Fibroblast of the conjunctiva (primary cell): ENCODE measurements at regions not wholly inside any gene's neighbourhood (a gene's known extent, or its start where the extent isn't known, plus 50 kb on each side); places are given as distances from the start of the nearest gene placed in this dataset.

Source experiments
- DNase-seq: peaks from one replicate; pipeline ENCODE4 v3.0.0-alpha.2; 2010; ENCODE audit warnings: low read depth

DNA sequence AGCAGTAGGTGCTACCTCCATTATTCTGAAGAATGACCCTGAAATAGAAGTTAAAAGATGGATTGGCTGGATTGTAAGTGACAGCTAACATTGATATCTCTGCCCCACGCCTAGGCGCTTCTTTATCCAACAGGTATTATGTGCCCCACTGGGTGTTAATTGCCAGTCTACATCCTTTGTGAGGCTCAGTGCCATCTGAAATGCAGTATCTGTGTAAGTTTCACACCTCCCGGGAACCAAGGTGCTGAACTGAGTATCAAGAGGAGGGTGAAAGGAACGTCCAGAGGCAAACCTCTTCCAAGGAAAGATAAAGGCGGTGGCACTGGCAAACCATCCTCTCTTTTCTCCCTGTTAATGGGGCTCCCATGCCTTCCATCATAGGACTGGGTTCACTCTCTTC, 181.1 kb upstream of the UBL3 start:
- DNase-seq: no peak

DNA sequence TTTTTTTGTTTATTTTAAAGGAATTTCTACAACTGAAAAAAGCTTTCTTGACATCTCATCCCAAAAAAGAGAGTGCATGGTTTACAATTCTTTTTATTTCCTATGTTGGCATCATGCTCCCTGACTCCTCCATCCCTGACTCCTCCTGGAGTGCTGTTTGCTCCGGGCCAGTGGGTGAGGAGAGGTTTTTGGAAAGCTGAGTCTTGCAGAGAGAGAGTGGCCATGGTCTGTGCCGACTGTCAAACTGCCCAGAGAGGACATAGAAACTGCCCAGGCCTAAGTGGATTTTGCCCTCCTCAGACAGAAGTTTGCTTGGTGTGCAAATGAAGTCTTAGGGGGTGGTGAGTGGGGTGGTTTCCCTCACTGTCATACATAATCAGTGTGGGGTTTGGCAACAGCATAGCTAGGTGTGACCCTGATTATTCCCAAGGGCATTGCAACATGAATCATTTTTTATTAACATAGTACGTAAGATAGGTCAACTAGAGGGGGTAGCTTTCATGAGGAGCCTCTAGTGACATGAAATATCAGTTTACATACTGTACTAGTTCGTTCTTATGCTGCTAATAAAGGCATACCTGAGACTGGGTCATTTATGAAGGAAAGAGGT, 179.8 kb upstream of the UBL3 start:
- no peak for DNase-seq

DNA sequence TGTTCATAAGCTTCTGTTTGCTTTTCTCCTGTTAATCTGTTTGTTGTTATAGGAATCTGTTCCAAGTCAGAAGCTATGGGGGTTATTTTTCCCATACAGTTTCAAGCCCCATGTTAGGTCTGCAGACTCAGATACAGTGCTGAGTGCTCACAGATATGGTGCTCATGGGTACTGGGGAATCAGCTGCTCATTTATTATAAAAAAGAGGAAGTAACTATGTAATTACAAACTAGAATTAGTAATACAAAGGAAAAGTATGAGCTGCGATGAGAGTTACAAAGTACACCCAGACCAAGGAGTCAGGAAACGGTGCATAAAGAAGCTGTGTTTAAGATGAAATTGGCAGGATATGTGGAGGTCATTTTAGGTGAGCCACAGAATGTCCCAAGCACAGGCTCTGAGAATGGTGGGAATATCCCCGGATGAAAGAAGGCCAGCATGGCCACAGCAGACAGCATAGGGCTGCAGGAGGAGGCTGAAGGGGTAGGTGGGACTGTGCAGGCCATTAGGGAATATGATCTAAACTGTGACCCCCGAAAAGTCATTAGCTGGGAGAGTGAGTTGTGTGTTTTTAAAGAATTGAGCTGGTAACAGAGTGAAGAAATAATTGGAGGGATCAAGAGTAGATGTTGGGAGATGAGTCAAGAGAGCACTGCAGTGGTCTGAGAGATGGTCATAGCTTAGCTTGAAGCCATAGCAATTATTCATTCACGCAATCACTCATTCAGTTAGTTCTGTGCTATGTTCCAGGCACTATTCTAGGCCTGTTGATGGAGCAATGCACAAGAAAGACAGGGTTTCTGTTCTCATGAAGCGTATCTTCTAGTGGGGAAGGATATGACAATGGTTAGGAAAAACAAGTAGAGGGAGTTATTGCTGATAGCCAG, 177.4 kb upstream of the UBL3 start:
- no peak for DNase-seq

DNA sequence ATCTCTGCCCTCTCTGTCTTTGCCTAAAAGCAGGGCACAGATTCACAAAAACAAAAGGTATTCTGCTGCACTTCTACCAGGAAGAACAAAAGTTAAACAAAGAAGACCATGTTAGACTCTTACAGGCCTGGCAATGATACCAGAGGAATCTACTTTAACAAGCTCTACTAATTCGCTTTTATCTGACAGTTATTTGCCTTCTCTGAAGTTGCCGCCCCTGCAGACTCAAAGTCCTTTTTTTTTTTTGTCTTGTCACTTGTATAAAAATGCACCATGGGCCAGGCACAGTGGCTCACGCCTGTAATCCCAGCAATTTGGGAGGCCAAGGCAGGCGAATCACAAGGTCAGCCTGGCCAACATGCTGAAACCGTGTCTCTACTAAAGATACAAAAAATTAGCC, 176.5 kb upstream of the UBL3 start:
- no peak for DNase-seq

DNA sequence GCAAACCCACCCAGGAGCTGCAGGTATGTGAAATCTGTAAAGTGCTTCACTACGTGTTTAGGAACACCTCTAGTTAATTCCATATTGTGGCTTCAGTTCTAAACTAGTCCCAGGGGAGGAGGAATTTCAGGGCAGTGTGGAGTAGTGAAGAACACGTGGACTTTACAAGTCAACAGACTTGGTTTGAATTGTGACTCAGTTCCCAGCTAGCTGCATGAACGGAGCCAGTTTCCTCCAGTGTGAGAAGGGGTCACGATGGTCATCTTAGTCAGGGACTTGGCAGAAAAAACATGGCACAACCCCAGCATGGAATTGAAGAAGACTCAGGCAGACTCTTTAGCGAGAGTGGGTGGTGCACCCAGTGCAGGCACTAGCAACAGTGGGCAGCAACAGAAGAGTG, 175.7 kb upstream of the UBL3 start:
- peak; percentile 61 for DNase-seq

GRCh38 chr13:30025351-30025750, 174.9 kb upstream of the UBL3 start:
- no peak for DNase-seq

DNA sequence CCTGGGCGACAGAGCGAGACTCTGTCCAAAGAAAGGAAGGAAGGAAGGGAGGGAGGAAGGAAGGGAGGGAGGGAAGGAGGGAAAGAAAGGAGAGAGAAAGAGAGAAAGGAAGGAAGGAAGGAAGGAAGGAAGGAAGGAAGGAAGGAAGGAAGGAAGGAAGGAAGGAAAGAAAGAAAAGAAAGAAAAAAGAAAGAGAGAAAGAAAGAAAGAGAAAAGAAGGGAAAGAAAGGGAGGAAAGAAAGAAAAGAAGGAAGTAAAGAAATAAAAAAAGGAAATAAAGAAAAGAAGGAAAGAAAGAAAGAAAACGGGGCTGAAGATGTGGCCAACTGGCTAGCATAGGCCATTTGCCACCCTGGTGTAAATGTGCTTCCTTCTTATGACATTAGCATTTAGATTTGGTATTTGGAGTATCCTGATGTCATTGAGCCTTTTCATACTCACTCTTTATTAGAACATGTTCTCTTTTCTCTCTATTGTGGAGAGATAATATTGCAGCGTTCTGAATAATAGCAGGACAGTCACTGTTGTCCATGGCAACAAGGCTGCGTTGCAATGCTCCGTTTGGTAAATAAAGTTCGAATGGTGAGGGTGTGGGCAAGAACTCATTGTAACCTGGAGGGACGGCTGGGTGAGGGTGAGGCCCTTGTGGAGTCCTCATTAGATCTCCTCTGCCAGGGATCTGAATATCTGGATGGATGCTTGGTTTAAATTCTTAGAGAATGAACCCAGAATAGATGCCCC, 173.9 kb upstream of the UBL3 start:
- DNase-seq: no peak

DNA sequence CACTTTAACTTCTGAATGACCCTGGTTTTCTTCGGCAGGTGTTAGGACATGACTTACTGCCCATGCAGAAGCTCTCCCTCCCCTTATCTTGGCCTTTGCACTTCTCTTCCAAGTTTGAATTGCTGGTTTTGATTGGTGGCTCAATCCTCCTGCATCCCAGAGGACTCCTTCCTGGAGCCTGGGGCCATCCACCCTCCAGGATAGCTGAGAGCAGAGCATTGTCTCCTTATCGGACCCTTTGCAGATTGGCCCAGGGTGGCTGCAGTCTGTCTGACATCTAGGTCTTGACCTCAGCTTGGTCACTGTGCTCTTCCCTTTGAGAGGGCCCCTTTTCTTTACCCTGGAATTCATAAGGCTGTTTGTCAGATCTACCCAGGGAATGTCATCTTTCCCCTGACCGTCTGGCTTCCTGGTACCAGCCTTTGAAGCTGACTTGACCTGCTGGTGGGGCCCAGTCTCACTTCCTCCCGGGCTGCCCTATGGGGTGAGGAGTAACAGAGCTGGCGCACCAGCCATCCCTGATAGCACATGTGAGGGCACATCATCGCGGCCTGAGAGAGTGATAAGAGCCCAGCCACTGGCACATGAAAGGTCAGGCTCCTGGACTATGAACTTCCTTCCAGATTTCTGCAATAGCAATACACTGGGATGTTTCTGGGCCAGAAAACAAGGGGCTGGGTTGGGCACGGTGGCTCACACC, 172.9 kb upstream of the UBL3 start:
- no peak for DNase-seq

DNA sequence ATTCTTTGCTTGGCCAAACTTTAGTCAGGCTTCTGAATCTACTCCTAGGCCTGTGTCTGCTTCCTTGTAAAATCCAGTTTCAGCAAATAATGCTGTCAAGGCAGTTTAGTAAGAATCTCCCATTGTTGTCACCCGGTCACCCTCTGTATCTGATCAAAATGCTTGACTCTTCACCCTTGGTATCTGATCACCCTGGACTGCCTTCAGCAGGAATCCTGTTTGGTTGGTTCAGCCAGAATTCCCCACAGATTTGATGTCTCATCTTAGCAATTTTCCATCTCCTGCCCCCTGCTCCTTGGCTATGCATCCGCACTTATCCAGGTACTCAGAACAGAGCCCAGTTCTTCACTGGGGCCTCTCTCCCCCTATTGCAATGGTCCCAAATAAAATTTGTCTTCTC, 172.4 kb upstream of the UBL3 start:
- DNase-seq: no peak

- no peak for DNase-seq
Observed at GRCh38 chr13:30022256-30022655, 171.8 kb upstream of the UBL3 start.

DNA sequence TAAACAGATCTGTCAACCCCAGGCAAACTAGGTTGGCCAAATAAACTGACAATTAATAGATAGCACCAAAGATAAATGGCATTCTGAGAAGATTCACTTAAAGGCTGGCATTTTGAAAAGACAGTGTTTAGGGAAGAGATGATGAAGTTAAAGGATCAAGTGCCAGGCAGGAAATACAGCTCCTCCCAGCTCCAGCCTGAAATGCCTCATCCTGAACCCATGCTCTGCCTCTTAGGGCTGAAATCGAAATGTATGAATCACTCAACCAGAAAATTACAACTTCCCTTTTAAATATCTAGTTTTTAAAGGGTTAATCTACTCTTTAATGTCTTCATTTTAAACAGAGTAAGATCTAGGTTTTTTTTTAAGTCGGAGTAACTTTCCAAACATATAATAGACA, 171.2 kb upstream of the UBL3 start:
- no peak for DNase-seq

DNA sequence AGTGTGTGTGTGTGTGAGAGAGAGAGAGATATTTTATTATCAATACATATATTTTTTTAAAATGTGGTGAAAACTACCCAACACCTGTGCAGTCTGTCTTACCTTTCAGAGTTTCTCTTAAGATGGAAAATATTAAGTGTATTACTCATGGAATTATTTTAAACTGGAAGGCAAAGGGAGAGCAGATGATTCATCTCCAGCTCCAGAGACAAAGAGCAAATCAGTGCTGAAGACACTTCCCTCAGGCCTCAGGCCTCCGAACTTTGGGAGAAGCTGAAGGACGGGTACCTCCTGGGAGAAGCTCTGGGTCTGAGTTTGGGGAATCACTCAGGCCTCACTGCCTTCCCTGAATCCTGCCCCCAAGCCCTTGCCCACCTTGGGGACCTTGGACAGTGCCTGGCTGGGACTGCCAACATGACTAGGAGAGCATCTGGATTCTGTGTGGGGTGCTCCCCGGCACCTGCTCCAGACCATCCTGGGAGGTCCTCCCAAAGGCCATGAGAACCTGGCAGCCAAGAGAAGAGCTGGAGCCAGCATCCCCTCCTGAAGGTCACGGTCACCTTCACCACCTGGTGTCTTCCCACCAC, 170.4 kb upstream of the UBL3 start:
- DNase-seq: no peak

GRCh38 chr13:30019648-30020626, 169.5 kb upstream of the UBL3 start:
- no peak for DNase-seq

DNA sequence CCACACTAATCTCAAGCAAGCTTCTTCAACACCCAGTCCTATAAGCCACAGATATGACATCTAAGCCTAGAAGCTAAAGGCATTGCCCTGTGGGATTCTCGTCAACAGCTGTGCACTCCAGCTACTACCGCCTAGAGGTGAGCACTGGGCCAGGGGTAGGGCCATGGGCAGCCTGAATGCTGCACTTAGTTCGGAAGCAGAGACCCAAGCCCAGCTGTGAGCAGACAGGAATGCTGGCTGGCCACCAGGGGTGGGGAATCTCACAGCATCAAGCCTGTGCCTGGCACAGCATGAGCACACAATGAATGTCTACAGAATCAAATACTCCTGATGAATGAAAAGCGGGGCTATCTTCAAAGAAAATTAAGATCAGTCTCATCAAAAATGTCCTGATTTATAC, 167.5 kb upstream of the UBL3 start:
- DNase-seq: no peak

DNA sequence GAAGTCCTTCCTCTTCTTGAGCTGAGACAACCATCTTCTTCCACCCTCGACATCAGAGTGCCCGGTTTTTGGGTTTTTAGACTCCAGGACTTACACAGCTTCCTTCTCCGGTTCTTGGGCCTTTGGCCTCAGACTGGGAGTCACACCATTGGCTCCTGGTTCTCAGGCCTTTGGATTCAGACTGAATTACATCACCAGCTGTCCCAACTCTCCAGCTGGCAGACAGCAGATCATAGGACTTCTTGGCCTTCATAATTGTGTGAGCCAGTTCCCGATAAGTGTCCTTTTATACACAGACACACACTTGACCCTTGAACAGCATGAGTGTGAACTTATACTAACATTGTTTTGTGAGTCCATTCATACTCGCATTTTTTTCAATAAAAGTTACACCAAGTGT, 166.0 kb upstream of the UBL3 start:
- no peak for DNase-seq

GRCh38 chr13:30009411-30009810, 159.0 kb upstream of the UBL3 start:
- DNase-seq: no peak

GRCh38 chr13:30006246-30006645, 155.8 kb upstream of the UBL3 start:
- no peak for DNase-seq

DNA sequence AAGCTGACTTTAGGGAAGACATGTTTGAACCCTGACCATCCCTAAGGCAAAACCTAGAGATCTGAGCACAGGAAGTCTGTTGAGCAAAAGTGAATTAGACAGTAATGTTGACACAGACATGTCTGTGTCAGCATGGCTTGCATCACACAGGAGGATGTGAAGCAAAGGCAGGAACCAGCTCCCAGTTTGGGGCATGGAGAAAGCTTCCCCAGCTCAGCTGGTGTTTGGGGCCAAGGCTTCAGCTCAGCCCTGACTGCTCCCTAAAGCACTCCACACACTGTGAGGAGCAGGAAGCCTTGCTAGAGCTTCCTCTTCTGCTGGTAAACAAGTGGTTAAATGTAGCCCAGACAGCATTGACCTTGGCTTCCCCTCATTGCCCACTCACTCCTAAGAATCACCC, 153.8 kb upstream of the UBL3 start:
- no peak for DNase-seq

- peak; percentile 6 for DNase-seq
Observed at GRCh38 chr13:30002577-30002976, 152.2 kb upstream of the UBL3 start.

DNA sequence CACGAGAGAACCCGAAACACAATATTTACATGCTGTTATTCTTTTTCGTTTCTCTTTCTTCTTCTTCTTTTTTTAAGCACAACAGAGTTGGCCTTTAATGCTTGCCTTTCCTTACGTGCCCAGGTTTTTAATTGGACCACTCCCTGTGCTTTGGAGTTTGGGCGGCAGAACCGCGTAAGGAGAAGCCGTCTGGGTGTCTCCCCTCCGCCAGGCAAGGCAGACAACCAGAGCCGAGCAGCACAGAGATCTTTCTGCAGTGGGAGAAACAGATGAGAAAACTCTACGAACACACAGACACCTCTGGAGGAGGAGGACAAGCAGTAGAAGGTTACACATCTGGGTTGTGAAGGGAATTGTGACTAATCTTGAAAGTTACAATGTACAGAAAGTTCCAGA, 150.0 kb upstream of the UBL3 start:
- DNase-seq: no peak
